ENCODE measurements at regions not wholly inside any gene's neighbourhood (a gene's known extent, or its start where the extent isn't known, plus 50 kb on each side); places are given as distances from the start of the nearest gene placed in this dataset.

DNA sequence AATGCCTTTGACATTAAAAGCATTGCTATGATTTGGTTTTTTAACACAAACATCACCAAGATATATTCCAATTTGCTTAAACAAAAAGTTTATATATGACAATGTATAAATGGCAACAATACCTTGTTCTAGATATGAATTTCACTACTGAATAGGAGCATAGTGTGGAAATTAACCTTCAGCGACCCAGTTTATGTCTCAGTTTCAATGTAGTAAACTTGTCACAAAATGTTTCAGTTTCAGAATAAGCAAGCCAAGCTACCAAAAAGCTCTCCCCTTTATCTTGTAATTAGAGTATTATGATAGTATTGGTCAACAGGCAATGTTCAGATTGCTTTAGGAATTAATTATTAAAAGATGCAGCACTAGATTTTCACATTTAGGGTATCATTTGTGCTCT lies 99.6 kb upstream of the PCDH15 start:
- Histone ChIP-seq H2BK120ac (replicated peaks; ENCODE audit: low read depth, low read length) (no peak overlapping the region), H4K5ac (ENCODE audit: insufficient read length, low read depth, low read length) (no peak overlapping the region), H3K27me3 (replicated peaks in 1 of 4; ENCODE audit: control insufficient read depth in 3 of 4, extremely low read depth in 1 of 4, insufficient read depth in 3 of 4, low read length in 3 of 4) (no peaks in the 10 kb centered on the region), H4K8ac (ENCODE audit: extremely low read depth, insufficient read depth, low read length) (no peak overlapping the region), H3K23ac (ENCODE audit: insufficient read length) (no peak overlapping the region), H4K91ac (replicated peaks; ENCODE audit: insufficient read length, low read length) (no peak overlapping the region), H3K4ac (replicated peaks; ENCODE audit: insufficient read length, low read depth, low read length) (no peak overlapping the region), H3K79me2 (ENCODE audit: control insufficient read depth in 1 of 2, insufficient read depth in 2 of 2, low read length in 2 of 2) (no peaks in the 10 kb centered on the region), H3K4me2 (ENCODE audit: insufficient read depth in 1 of 2, low read depth in 2 of 2, low read length in 2 of 2) (no peak overlapping the region), H3K36me3 (ENCODE audit: control insufficient read depth in 2 of 4, insufficient read depth in 4 of 4, low read length in 3 of 4) (no peaks in the 10 kb centered on the region), H2BK15ac (ENCODE audit: low read length) (no peak overlapping the region), H2BK5ac (ENCODE audit: low read depth, low read length) (no peak overlapping the region), H3K9me3 (ENCODE audit: insufficient read depth in 2 of 2, low read depth in 1 of 2, low read length in 1 of 2) (no peaks in the 10 kb centered on the region), H4K20me1 (replicated peaks in 1 of 2; ENCODE audit: control insufficient read depth in 1 of 2, insufficient read depth in 2 of 2, low read length in 2 of 2) (no peaks in the 10 kb centered on the region), H3K9ac (replicated peaks in 1 of 4; ENCODE audit: extremely low read depth in 1 of 4, low read depth in 3 of 4, low read length in 3 of 4) (no peak overlapping the region), H3K4me3 (ENCODE audit: extremely low read depth in 1 of 4, insufficient read depth in 2 of 4, low read depth in 3 of 4, low read length in 4 of 4) (no peak overlapping the region), H3K14ac (ENCODE audit: insufficient read length) (no peak overlapping the region), H3K23me2 (ENCODE audit: low read depth, low read length) (no peaks in the 10 kb centered on the region), H3K4me1 (replicated peaks in 1 of 4; ENCODE audit: control insufficient read depth in 3 of 4, insufficient read depth in 4 of 4, low read length in 3 of 4) (no peaks in the 10 kb centered on the region), H2BK12ac (ENCODE audit: low read depth, low read length) (no peak overlapping the region), H3K27ac (ENCODE audit: low read depth, low read length) (no peak overlapping the region), H3K56ac (replicated peaks; ENCODE audit: insufficient read length, low read depth, low read length) (no peak overlapping the region), H2AK5ac (ENCODE audit: low read depth, low read length) (no peak overlapping the region), H2BK20ac (ENCODE audit: low read length) (no peak overlapping the region), H3K79me1 (ENCODE audit: low read depth, low read length) (no peaks in the 10 kb centered on the region), H2AFZ (ENCODE audit: low read length) (no peak overlapping the region), H3K18ac (ENCODE audit: extremely low read depth, low read length) (no peak overlapping the region)
- 96% methylated on average over 1 of the region's 1 CpG; no CpG with 5 or more reads in 1 of the 2 experiments for WGBS, 2 experiments (ENCODE audit: extremely low coverage in 1 of 2, insufficient coverage in 1 of 2, insufficient read length in 1 of 2, insufficient replicate concordance in 2 of 2, low coverage in 1 of 2, low lambda C conversion rate in 2 of 2, missing lambda C conversion rate in 1 of 2)
- DNase-seq (ENCODE audit: low read depth in 1 of 2, low spot score in 2 of 2) = no peak
- ChIA-PET CTCF (ENCODE audit: partially characterized antibody) (interaction anchor here (0.5 kb wide), 1 partner anchor 258 kb away, joined by 3 read pairs; no protein-coding TSS in a partner anchor), POLR2A (ENCODE audit: partially characterized antibody) (no interaction called here)
- no peak for FAIRE-seq
- no peak for TF ChIP-seq CEBPB (IDR thresholded peaks at IDR 0.05; ENCODE audit: low read depth, low read length)
- TF ChIP-seq, protein P1, sequence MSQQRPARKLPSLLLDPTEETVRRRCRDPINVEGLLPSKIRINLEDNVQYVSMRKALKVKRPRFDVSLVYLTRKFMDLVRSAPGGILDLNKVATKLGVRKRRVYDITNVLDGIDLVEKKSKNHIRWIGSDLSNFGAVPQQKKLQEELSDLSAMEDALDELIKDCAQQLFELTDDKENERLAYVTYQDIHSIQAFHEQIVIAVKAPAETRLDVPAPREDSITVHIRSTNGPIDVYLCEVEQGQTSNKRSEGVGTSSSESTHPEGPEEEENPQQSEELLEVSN (IDR thresholded peaks at IDR 0.05) = no peak
- no peak for TF ChIP-seq ZNF274 (IDR thresholded peaks at IDR 0.05; ENCODE audit: borderline replicate concordance, extremely low read depth, low read length)
- no peak for TF ChIP-seq HDAC6 (IDR thresholded peaks at IDR 0.05; ENCODE audit: low read depth, low read length)
- no peak for TF ChIP-seq RXRA (IDR thresholded peaks at IDR 0.05; ENCODE audit: insufficient read depth, low read depth, low read length)
- no peak for TF ChIP-seq POU5F1 (IDR thresholded peaks at IDR 0.05; ENCODE audit: low read depth, low read length)
- no peak for TF ChIP-seq JUN (IDR thresholded peaks at IDR 0.05; ENCODE audit: low read depth, low read length)
- TF ChIP-seq, protein P2, sequence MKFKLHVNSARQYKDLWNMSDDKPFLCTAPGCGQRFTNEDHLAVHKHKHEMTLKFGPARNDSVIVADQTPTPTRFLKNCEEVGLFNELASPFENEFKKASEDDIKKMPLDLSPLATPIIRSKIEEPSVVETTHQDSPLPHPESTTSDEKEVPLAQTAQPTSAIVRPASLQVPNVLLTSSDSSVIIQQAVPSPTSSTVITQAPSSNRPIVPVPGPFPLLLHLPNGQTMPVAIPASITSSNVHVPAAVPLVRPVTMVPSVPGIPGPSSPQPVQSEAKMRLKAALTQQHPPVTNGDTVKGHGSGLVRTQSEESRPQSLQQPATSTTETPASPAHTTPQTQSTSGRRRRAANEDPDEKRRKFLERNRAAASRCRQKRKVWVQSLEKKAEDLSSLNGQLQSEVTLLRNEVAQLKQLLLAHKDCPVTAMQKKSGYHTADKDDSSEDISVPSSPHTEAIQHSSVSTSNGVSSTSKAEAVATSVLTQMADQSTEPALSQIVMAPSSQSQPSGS (IDR thresholded peaks at IDR 0.05; ENCODE audit: low read length) = no peak
- TF ChIP-seq CHD2 (IDR thresholded peaks at IDR 0.05; ENCODE audit: low read length) = no peak
- no peak for TF ChIP-seq RNF2 (IDR thresholded peaks at IDR 0.05; ENCODE audit: borderline replicate concordance, low read depth, low read length, missing control alignments, poor library complexity, severe bottlenecking)
- TF ChIP-seq SUZ12 (IDR thresholded peaks at IDR 0.05; ENCODE audit: low read length) = no peak

All from H1 (cell line).